GM18951 (cell line): ENCODE measurements at regions not wholly inside any gene's neighbourhood (a gene's known extent, or its start where the extent isn't known, plus 50 kb on each side); places are given as distances from the start of the nearest gene placed in this dataset.

Source experiments
- POLR2A ChIP-seq: IDR thresholded peaks from 4 replicates; pipeline ENCODE4 v1.6.1; 2011; ENCODE audit warnings: mild to moderate bottlenecking; ENCODE audit not compliant: insufficient read length, insufficient read depth; ENCODE audit errors: extremely low read depth
- in situ Hi-C: fragments of 300-500 bp; cut with MboI; formaldehyde crosslinking; loops from one replicate; pipeline ENCODE4 v1.12.0; 2022; ENCODE audit warnings: low sequenced_read_pairs, mixed read lengths, inconsistent platforms; ENCODE audit not compliant: unreplicated experiment

- no peak for TF ChIP-seq POLR2A
- in situ Hi-C loops: no loop called here
These were observed 667.6 kb upstream of the TBX3 start for GRCh38 chr12:115351514-115352077.

GRCh38 chr12:115349711-115350110 lies 665.7 kb upstream of the TBX3 start:
- in situ Hi-C loops: no loop called here
- TF ChIP-seq POLR2A: no peak

GRCh38 chr12:115348301-115348700 lies 664.3 kb upstream of the TBX3 start:
- in situ Hi-C loops: no loop called here
- TF ChIP-seq POLR2A: no peak

GRCh38 chr12:115343601-115344000 lies 659.6 kb upstream of the TBX3 start:
- in situ Hi-C loops: no loop called here
- no peak for TF ChIP-seq POLR2A

- in situ Hi-C loops: no loop called here
- no peak for TF ChIP-seq POLR2A
These were observed 659.0 kb upstream of the TBX3 start for GRCh38 chr12:115343008-115343407.

- in situ Hi-C loops: no loop called here
- no peak for TF ChIP-seq POLR2A
These were observed 657.5 kb upstream of the TBX3 start for GRCh38 chr12:115341442-115341841.

- in situ Hi-C loops: no loop called here
- TF ChIP-seq POLR2A: no peak
These were observed 654.8 kb upstream of the TBX3 start for GRCh38 chr12:115338566-115339294.

GRCh38 chr12:115337693-115338543 lies 653.9 kb upstream of the TBX3 start:
- in situ Hi-C loops: no loop called here

GRCh38 chr12:115336506-115336905 lies 652.5 kb upstream of the TBX3 start:
- TF ChIP-seq POLR2A: no peak
- in situ Hi-C loops: no loop called here

More at GRCh38 chr12:115337693-115338543, 653.9 kb upstream of the TBX3 start:
- TF ChIP-seq POLR2A: no peak

- in situ Hi-C loops: no loop called here
- TF ChIP-seq POLR2A: no peak
These were observed 651.6 kb upstream of the TBX3 start for GRCh38 chr12:115335594-115335993.

- in situ Hi-C loops: no loop called here
These were observed 651.1 kb upstream of the TBX3 start for GRCh38 chr12:115335048-115335447.

GRCh38 chr12:115332945-115333344 lies 649.0 kb upstream of the TBX3 start:
- TF ChIP-seq POLR2A: no peak
- in situ Hi-C loops: no loop called here

More at GRCh38 chr12:115335048-115335447, 651.1 kb upstream of the TBX3 start:
- no peak for TF ChIP-seq POLR2A

- no peak for TF ChIP-seq POLR2A
- in situ Hi-C loops: no loop called here
These were observed 641.9 kb upstream of the TBX3 start for GRCh38 chr12:115325858-115326257.
